ENCODE measurements at regions not wholly inside any gene's neighbourhood (a gene's known extent, or its start where the extent isn't known, plus 50 kb on each side); places are given as distances from the start of the nearest gene placed in this dataset.

DNA sequence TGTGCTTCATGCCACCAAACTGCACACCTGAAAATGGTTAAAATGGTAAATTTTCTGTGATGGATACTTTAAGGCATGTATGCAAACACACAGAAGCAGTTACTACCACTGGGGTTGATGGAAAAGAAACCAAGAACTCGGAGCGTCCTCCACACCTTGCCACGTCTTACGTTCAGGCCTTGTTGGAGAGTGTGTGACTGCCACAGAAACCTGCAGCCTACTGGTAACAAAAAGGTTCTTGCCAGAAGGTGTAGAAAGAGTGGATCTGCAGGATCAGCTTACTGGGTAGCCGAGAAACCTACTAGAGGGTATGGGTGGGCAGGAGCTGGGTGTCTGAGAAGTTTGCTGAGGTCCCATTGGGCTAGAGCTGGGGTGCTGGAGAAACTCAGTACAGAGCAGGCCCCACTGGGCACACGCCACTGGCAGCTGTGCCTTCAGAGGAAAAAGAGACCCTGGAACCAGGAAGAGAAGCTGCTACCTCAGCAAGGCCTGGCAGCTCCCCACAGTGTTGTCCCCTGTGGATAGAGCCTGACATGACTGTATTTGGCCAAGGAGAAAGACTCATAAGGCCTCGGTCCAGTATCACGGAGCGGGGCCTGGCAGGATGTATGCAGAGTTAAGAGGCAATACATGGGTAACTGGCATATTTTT lies 204.6 kb downstream of the SEC14L1 start:
- H3K9me3 ChIP-seq (ENCODE audit: control insufficient read depth in 4 of 4, low read length in 3 of 4): no peaks in the 10 kb centered on the region
- H3K27me3 ChIP-seq (ENCODE audit: control insufficient read depth in 4 of 4, insufficient read depth in 4 of 4, low read length in 3 of 4): no peaks in the 10 kb centered on the region
- WGBS: 94% methylated on average over 9 of the region's 9 CpGs
- H3K27ac ChIP-seq (ENCODE audit: low read depth in 1 of 2, low read length in 2 of 2): no peak overlapping the region
- no peak overlapping the region for H3K4me3 ChIP-seq (ENCODE audit: low read depth in 1 of 3, low read length in 3 of 3)
- no peak overlapping the region for H3K9ac ChIP-seq (ENCODE audit: low read depth in 1 of 2, low read length in 2 of 2)
- TF ChIP-seq, protein P1, sequence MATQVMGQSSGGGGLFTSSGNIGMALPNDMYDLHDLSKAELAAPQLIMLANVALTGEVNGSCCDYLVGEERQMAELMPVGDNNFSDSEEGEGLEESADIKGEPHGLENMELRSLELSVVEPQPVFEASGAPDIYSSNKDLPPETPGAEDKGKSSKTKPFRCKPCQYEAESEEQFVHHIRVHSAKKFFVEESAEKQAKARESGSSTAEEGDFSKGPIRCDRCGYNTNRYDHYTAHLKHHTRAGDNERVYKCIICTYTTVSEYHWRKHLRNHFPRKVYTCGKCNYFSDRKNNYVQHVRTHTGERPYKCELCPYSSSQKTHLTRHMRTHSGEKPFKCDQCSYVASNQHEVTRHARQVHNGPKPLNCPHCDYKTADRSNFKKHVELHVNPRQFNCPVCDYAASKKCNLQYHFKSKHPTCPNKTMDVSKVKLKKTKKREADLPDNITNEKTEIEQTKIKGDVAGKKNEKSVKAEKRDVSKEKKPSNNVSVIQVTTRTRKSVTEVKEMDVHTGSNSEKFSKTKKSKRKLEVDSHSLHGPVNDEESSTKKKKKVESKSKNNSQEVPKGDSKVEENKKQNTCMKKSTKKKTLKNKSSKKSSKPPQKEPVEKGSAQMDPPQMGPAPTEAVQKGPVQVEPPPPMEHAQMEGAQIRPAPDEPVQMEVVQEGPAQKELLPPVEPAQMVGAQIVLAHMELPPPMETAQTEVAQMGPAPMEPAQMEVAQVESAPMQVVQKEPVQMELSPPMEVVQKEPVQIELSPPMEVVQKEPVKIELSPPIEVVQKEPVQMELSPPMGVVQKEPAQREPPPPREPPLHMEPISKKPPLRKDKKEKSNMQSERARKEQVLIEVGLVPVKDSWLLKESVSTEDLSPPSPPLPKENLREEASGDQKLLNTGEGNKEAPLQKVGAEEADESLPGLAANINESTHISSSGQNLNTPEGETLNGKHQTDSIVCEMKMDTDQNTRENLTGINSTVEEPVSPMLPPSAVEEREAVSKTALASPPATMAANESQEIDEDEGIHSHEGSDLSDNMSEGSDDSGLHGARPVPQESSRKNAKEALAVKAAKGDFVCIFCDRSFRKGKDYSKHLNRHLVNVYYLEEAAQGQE (IDR thresholded peaks at IDR 0.05): no peak
- TF ChIP-seq RXRA (IDR thresholded peaks at IDR 0.05) (no peak), FOXA2 (IDR thresholded peaks at IDR 0.05) (no peak), YY1 (IDR thresholded peaks at IDR 0.05) (no peak), TAF1 (conservative IDR thresholded peaks at IDR 0.05) (no peak), EGR1 (IDR thresholded peaks at IDR 0.05; ENCODE audit: low read depth in 2 of 2) (no peak), HNF4A (conservative IDR thresholded peaks at IDR 0.05) (no peak), NR2F2 (IDR thresholded peaks at IDR 0.05) (no peak), JUND (IDR thresholded peaks at IDR 0.05) (no peak), RAD21 (IDR thresholded peaks at IDR 0.05) (no peak), SP1 (IDR thresholded peaks at IDR 0.05) (no peak), HNF4G (IDR thresholded peaks at IDR 0.05) (no peak), GABPA (IDR thresholded peaks at IDR 0.05 in 1 of 2, conservative IDR thresholded peaks at IDR 0.05 in 1 of 2) (no peak), FOXA1 (IDR thresholded peaks at IDR 0.05) (no peak)
- TF ChIP-seq, protein P2, sequence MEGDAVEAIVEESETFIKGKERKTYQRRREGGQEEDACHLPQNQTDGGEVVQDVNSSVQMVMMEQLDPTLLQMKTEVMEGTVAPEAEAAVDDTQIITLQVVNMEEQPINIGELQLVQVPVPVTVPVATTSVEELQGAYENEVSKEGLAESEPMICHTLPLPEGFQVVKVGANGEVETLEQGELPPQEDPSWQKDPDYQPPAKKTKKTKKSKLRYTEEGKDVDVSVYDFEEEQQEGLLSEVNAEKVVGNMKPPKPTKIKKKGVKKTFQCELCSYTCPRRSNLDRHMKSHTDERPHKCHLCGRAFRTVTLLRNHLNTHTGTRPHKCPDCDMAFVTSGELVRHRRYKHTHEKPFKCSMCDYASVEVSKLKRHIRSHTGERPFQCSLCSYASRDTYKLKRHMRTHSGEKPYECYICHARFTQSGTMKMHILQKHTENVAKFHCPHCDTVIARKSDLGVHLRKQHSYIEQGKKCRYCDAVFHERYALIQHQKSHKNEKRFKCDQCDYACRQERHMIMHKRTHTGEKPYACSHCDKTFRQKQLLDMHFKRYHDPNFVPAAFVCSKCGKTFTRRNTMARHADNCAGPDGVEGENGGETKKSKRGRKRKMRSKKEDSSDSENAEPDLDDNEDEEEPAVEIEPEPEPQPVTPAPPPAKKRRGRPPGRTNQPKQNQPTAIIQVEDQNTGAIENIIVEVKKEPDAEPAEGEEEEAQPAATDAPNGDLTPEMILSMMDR (IDR thresholded peaks at IDR 0.05; ENCODE audit: low read depth, low read length, missing input control): no peak
- TF ChIP-seq, protein P3, sequence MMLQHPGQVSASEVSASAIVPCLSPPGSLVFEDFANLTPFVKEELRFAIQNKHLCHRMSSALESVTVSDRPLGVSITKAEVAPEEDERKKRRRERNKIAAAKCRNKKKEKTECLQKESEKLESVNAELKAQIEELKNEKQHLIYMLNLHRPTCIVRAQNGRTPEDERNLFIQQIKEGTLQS (IDR thresholded peaks at IDR 0.05): no peak
- TF ChIP-seq, protein P4, sequence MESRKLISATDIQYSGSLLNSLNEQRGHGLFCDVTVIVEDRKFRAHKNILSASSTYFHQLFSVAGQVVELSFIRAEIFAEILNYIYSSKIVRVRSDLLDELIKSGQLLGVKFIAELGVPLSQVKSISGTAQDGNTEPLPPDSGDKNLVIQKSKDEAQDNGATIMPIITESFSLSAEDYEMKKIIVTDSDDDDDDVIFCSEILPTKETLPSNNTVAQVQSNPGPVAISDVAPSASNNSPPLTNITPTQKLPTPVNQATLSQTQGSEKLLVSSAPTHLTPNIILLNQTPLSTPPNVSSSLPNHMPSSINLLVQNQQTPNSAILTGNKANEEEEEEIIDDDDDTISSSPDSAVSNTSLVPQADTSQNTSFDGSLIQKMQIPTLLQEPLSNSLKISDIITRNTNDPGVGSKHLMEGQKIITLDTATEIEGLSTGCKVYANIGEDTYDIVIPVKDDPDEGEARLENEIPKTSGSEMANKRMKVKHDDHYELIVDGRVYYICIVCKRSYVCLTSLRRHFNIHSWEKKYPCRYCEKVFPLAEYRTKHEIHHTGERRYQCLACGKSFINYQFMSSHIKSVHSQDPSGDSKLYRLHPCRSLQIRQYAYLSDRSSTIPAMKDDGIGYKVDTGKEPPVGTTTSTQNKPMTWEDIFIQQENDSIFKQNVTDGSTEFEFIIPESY (IDR thresholded peaks at IDR 0.05): no peak
- TF ChIP-seq, protein P5, sequence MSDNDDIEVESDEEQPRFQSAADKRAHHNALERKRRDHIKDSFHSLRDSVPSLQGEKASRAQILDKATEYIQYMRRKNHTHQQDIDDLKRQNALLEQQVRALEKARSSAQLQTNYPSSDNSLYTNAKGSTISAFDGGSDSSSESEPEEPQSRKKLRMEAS (IDR thresholded peaks at IDR 0.05): no peak
- DNase-seq (ENCODE audit: low spot score): no peak
- no peaks in the 10 kb centered on the region for H3K36me3 ChIP-seq (ENCODE audit: control insufficient read depth in 4 of 4, insufficient read depth in 3 of 4, low read depth in 1 of 4, low read length in 3 of 4)
- peaks cover 1 to 13% (median 7%) of the 10 kb centered on the region in 4 donors for H3K4me1 ChIP-seq (ENCODE audit: control insufficient read depth in 4 of 4, insufficient read depth in 4 of 4, low read length in 3 of 4)

Measured in liver (tissue), 8 donors.